ENCODE measurements at regions not wholly inside any gene's neighbourhood (a gene's known extent, or its start where the extent isn't known, plus 50 kb on each side); places are given as distances from the start of the nearest gene placed in this dataset.

- CTCF ChIA-PET = interaction anchor here (0.5 to 0.7 kb wide), 4 partner anchors 67 to 187 kb away, joined by 3 to 4 read pairs (median 3); no protein-coding TSS in a partner anchor
Observed at GRCh38 chr16:54628796-54629625, 301.7 kb upstream of the IRX5 start.

GRCh38 chr16:54627616-54628015 is 303.0 kb upstream of the IRX5 start:
- Mint-ChIP-seq H3K9me3 (ENCODE audit: unreplicated experiment) (no peaks in the 10 kb centered on the region), H3K4me1 (ENCODE audit: insufficient read depth, unreplicated experiment) (no peaks in the 10 kb centered on the region), H3K4me3 (ENCODE audit: unreplicated experiment) (no peak overlapping the region), H3K27ac (ENCODE audit: low read depth, unreplicated experiment) (no peak overlapping the region), H3K36me3 (ENCODE audit: insufficient read depth, unreplicated experiment) (no peaks in the 10 kb centered on the region), H3K27me3 (ENCODE audit: insufficient read depth, unreplicated experiment) (no peaks in the 10 kb centered on the region)
- no TSS peak for BruUV-seq (replicated peaks)
- ChIA-PET POLR2A (no interaction called here), CTCF (interaction anchor here (0.6 kb wide), 1 partner anchor 92 kb away, joined by 3 read pairs; no protein-coding TSS in a partner anchor)
- no peak for DNase-seq (ENCODE audit: unreplicated experiment)
- intact Hi-C loops (cut with micrococcal nuclease) = no loop called here
- no peak for TF ChIP-seq CTCF (IDR thresholded peaks at IDR 0.05; ENCODE audit: unreplicated experiment)

More at GRCh38 chr16:54628796-54629625, 301.7 kb upstream of the IRX5 start:
- no peak for DNase-seq (ENCODE audit: unreplicated experiment)
- Mint-ChIP-seq H3K9me3 (ENCODE audit: unreplicated experiment) (no peaks in the 10 kb centered on the region), H3K27me3 (ENCODE audit: insufficient read depth, unreplicated experiment) (no peaks in the 10 kb centered on the region), H3K4me3 (ENCODE audit: unreplicated experiment) (no peak overlapping the region), H3K27ac (ENCODE audit: low read depth, unreplicated experiment) (no peak overlapping the region), H3K4me1 (ENCODE audit: insufficient read depth, unreplicated experiment) (peaks cover 8% of the 10 kb centered on the region), H3K36me3 (ENCODE audit: insufficient read depth, unreplicated experiment) (no peaks in the 10 kb centered on the region)
- TF ChIP-seq CTCF (IDR thresholded peaks at IDR 0.05; ENCODE audit: unreplicated experiment) = no peak
- POLR2A ChIA-PET = interaction anchor here (0.7 to 1.7 kb wide), 6 partner anchors 9 to 554 kb away, joined by 3 to 5 read pairs (median 3); no protein-coding TSS in a partner anchor
- intact Hi-C loops (cut with micrococcal nuclease) = no loop called here
- no TSS peak for BruUV-seq (replicated peaks)

GRCh38 chr16:54623636-54624035 is 307.0 kb upstream of the IRX5 start:
- Mint-ChIP-seq H3K36me3 (ENCODE audit: insufficient read depth, unreplicated experiment) (no peaks in the 10 kb centered on the region), H3K4me3 (ENCODE audit: unreplicated experiment) (no peak overlapping the region), H3K27me3 (ENCODE audit: insufficient read depth, unreplicated experiment) (no peaks in the 10 kb centered on the region), H3K27ac (ENCODE audit: low read depth, unreplicated experiment) (no peak overlapping the region), H3K4me1 (ENCODE audit: insufficient read depth, unreplicated experiment) (no peaks in the 10 kb centered on the region), H3K9me3 (ENCODE audit: unreplicated experiment) (no peaks in the 10 kb centered on the region)
- BruUV-seq (replicated peaks) = no TSS peak
- ChIA-PET CTCF (interaction anchor here (0.6 to 1.7 kb wide), 2 partner anchors 12 to 854 kb away, joined by 3 read pairs; no protein-coding TSS in a partner anchor), POLR2A (no interaction called here)
- DNase-seq (ENCODE audit: unreplicated experiment) = no peak
- intact Hi-C loops (cut with micrococcal nuclease) = no loop called here
- no peak for TF ChIP-seq CTCF (IDR thresholded peaks at IDR 0.05; ENCODE audit: unreplicated experiment)

GRCh38 chr16:54620197-54620596 is 310.5 kb upstream of the IRX5 start:
- ChIA-PET CTCF (interaction anchor here (0.6 kb wide), 1 partner anchor 94 kb away, joined by 3 read pairs; no protein-coding TSS in a partner anchor), POLR2A (interaction anchor here (1.5 kb wide), 1 partner anchor 9 kb away, joined by 3 read pairs; no protein-coding TSS in a partner anchor)
- BruUV-seq (replicated peaks) = no TSS peak
- intact Hi-C loops (cut with micrococcal nuclease) = no loop called here
- Mint-ChIP-seq H3K27me3 (ENCODE audit: insufficient read depth, unreplicated experiment) (no peaks in the 10 kb centered on the region), H3K4me1 (ENCODE audit: insufficient read depth, unreplicated experiment) (no peaks in the 10 kb centered on the region), H3K9me3 (ENCODE audit: unreplicated experiment) (no peaks in the 10 kb centered on the region), H3K4me3 (ENCODE audit: unreplicated experiment) (no peak overlapping the region), H3K27ac (ENCODE audit: low read depth, unreplicated experiment) (no peak overlapping the region), H3K36me3 (ENCODE audit: insufficient read depth, unreplicated experiment) (no peaks in the 10 kb centered on the region)
- TF ChIP-seq CTCF (IDR thresholded peaks at IDR 0.05; ENCODE audit: unreplicated experiment) = no peak
- no peak for DNase-seq (ENCODE audit: unreplicated experiment)
